GM21529 (cell line): ENCODE measurements at regions not wholly inside any gene's neighbourhood (a gene's known extent, or its start where the extent isn't known, plus 50 kb on each side); places are given as distances from the start of the nearest gene placed in this dataset.
A peak's percentile ranks its signal among the peaks of the same experiment; 100 is the strongest.
"Not testable (repeated sequence)": the region's sequence is repeated elsewhere in the genome, so short reads cannot be mapped to it uniquely, and the experiment has no call there.

Source experiments
- ATAC-seq: cut with Tn5 transposase; IDR thresholded peaks from one replicate; pipeline ENCODE4 v1.9.1; 2021; ENCODE audit not compliant: unreplicated experiment

DNA sequence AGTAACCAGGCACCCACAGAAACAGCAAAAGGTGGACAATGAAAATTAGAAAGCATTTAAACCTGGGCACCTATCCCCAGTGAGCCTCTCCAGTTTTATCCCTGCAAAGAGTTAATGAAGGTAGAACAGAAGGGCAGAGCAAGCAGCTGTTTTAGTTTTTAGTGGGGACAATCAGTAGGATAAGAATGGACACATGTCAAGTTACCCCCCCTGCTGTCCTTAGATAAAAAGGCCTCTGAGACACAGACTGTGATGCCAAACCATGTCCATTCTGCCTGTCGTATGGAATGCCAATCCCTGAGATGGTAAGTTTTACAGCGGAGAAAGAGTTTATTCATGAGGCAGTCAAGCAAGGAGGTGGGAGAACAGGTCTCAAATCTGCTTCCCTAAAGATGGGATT is 162.6 kb upstream of the AGR3 start:
- ATAC-seq, result no peak

GRCh38 chr7:17044861-17045260 is 163.1 kb upstream of the AGR3 start:
- no peak for ATAC-seq

- no peak for ATAC-seq
Observed at GRCh38 chr7:17046259-17046658, 164.5 kb upstream of the AGR3 start.

- ATAC-seq, result no peak
Observed at GRCh38 chr7:17046666-17047065, 164.9 kb upstream of the AGR3 start.

DNA sequence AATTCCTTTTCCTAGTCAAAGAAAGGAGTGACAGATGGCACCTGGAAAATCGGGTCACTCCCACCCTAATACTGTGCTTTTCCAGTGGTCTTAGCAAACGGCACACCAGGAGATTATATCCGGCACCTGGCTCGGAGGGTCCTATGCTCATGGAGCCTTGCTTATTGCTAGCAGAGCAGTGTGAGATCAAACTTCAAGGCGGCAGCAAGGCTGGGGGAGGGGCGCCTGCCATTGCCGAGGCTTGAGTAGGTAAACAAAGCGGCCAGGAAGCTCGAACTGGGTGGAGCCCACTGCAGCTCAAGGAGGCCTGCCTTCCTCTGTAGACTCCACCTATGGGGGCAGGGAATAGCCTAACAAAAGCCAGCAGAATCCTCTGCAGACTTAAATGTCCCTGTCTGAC is 171.4 kb upstream of the AGR3 start:
- ATAC-seq, result not testable (repeated sequence)

- ATAC-seq, result no peak
Observed at GRCh38 chr7:17054206-17054605, 172.4 kb upstream of the AGR3 start.

DNA sequence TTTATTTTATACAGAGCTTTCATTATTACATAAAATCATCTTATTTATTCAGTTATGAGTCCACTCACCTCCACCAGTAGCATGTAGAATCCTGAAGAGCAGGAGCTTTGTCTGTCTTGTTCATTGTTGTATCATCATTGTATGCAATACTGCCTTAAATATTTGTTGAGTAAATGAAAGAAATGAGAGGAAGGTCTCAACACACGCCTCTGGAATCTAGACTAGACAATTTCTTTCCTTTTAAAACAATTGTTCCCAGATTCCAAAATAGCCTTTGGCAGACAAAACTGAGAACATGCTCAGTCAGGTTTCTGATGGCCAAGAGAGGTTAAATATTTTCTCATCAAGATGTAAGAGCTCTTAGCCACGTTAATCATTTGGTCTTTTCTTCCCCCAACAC is 173.1 kb upstream of the AGR3 start:
- no peak for ATAC-seq

GRCh38 chr7:17055596-17055995 is 173.8 kb upstream of the AGR3 start:
- ATAC-seq, result no peak

DNA sequence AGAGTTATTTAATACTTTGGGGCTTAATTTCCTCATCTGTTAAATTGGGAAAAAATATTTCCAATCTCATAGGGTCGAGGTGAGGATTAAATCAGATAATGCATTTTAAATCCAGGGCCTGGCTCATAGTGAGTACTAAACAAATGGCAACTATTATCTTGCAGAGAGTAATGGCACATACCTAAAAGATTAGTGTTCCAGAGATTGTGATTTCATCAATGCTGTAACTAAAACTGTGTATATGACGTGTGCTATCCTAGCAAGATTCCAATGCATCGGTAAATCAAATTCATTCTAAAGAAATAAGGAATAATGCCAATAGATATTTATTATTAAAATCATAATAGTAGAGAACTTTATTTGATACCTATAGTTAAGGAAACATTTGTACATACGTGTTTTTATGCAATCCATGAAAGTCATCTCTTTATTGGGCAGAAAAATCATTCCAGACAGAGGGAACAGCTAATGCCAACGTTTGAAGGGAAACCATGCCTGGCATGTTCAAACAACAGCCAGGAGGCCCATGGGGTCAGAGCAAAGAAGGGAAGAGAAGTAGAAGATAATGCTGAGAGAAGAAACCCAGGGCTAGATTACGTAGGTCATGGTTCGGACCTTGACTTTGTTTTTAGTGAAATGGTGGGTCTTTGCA is 174.8 kb upstream of the AGR3 start:
- ATAC-seq, result no peak

- no peak for ATAC-seq
Observed at GRCh38 chr7:17057143-17057509, 175.3 kb upstream of the AGR3 start.

DNA sequence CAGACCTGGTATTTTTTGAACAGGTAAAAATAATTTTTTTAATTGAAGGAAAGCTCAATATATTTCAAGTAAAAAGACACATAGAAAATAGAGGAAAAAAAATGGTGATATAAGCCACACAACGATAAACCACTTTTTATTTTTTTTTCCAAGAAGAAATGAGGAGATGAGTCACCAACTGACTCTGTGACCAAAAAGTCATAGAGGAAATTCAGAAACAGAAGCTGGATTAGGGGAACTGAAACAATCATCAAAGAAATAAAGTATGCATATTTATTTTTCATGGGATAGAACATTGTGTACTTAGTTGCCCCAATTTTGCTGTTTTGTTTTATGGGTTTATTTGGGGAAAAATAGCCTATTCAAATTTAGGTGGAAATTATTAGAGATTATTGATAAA is 176.8 kb upstream of the AGR3 start:
- no peak for ATAC-seq

DNA sequence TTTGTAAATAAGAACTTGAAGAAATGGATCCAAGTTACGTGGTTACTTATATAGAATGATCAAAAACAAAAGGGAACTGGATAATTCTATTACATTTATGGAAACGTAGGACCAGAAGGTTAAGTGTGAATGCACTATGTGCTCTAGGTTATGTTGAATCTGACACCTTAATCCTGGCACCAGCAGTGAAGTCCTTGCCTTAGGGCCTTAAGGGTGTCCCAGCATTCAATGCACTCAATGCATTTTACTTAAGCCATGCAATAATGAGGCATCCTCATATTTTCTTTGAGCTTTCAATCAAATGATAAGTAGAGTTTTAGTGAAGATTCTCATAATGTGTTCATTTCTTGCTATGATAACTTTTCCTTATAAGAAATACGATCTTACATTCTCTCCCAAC is 178.3 kb upstream of the AGR3 start:
- no peak for ATAC-seq

- no peak for ATAC-seq
Observed at GRCh38 chr7:17061443-17061842, 179.7 kb upstream of the AGR3 start.

DNA sequence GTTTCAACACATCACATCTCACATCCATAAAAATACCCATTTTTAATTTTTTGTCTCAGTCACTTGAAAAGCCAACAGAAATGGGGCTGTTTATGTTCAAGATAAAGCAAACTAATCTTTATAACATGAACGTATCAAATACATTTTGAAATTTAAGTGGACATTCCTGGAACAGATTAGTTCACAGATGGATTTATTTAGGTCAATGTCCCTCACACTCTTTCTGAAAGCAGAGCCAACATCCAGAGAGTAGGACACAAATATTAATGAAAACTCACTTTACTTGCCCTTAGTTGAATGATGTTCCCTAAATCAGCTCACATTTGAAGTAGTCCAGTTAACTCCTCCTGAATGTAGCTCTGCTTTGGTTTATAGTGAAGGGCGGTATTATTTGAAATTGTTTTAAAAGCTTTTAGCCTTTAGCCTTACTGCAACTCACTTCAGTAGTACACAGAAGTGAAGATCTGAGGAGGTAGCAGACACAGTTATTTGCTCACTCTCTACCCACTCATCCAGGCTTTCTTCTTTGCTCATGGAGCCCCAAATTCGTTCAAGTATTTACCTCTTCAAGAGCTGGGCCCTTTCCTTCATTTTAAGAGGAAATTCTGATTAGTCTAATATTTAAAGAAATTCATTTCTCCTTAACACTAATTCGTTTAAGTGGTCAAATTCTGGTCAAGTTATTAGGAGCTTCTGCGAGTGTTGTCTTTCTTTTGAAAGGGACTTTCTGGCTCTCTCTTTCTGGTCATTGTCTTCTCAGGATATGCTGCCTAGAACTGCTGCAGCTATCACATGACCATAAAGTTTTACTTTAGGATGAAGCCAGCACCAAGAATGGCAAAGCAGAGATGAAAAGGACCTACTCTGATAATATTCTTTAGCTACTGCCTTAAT is 180.6 kb upstream of the AGR3 start:
- ATAC-seq, result peak; percentile 45

GRCh38 chr7:17063045-17063383 is 181.2 kb upstream of the AGR3 start:
- peak; percentile 24 for ATAC-seq

GRCh38 chr7:17067691-17068090 is 185.9 kb upstream of the AGR3 start:
- no peak for ATAC-seq

DNA sequence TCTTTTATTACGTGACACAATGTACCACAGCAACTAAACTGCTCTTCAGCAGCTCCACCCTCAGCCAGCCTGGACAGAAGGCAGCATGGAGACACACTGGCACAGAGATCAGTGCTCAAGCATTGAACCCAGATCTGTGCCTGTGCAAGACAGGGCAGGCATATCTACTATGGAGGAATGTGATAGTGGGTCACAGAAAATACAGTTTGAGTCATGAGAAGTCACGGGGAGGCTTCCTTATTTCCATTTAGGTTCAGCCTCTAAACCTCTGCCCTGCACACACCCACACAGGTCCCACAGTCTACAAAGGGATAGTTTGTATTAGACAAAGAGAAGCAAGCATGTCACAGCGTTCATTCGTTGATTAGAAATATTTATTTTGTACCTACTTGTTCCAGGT is 187.4 kb upstream of the AGR3 start:
- ATAC-seq, result peak; percentile 49

DNA sequence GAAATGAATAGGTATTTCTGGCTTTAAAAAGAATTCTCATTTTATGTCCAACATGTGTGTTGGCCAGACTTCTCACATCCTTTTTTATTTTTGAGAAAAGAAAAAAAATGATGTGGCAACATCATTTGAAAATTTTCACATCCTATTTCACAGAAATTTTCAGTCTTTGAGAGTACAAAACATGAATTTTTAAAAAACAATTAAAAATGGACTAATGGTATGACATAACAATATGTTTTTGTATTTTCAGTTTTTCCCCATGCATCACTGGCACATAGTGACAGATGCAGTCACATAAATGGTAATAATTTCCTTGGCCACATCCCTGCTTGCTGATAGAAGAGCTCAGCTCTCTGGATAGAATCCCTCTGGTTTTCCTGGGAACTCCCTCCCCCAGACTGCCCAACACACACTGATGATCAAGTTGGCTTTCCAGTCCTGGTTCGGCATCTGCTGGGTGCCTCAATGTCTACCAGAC is 188.5 kb upstream of the AGR3 start:
- peak; percentile 24 for ATAC-seq

GRCh38 chr7:17071866-17072265 is 190.1 kb upstream of the AGR3 start:
- peak; percentile 74 for ATAC-seq

DNA sequence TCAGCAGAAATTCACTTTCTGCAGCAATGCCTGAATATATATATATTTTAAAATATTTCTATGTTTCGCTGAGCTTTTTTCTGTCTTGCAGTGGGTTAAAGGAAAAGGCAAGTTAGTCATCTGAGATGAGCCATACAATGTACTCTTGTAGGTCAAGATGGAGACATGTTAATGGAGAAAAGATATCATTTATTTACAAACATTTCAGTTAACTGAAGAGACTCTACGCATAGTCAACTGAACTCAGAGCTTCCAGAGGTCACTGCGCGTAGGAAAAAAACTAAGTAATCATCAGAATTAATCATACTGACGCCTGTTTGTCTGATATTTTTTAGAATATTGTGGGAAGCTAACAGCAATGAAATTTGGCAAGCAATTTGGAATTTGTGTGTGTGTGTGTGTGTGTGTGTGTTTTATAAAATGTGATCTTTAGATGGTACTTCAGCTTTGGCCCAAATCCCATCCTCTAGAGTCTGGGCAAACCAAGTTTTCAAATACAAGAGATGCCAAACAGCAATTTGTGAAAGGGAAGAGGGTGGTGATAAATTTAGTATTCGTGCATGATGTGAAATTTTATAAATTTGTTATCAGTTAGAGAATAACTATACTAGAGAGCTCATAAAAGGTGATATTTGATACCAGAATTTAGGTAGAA is 193.9 kb upstream of the AGR3 start:
- ATAC-seq, result no peak

DNA sequence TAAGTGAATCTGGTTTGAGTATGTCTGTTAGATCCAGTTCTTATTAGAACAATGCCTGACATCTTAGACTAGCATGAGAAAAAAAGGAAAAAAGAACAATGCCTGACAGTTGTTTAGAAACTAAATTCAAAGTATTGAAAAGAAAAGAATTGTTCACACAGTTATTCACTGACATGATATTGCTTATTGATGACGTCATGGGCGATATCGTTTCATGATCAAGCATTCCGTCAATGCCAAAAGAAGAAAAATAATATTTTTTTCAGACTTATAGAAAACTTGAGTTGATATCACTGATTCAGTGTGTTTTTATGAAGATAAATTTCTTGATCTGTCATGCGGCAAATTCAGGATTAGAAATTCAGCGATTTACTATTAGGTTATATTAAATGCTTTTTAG is 196.5 kb upstream of the AGR3 start:
- no peak for ATAC-seq
